ENCODE measurements at regions not wholly inside any gene's neighbourhood (a gene's known extent, or its start where the extent isn't known, plus 50 kb on each side); places are given as distances from the start of the nearest gene placed in this dataset.

DNA sequence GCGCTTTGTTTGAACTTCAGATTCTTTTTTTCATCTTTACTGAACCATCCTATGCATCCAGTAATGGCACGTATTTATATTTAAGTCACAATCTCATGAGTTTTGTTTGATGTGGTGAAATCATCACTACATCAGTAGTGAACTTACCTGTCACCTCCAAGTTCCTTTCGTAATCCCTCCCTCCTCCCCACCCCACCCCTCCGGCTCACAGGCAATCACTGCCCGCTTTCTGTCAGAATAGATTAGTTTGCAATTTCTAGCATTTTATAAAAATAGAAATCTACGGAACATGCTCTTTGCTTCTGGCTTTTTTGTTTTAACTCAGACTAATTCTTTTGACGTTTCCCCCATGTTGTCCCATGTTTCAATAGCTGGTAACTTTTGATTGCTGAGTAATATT lies 305.4 kb upstream of the IRX4 start:
- TF ChIP-seq REST (IDR thresholded peaks at IDR 0.05; ENCODE audit: borderline replicate concordance) (no peak), CTCF (IDR thresholded peaks at IDR 0.05; ENCODE audit: poor library complexity, severe bottlenecking) (no peak), EZH2 (IDR thresholded peaks at IDR 0.05; ENCODE audit: borderline replicate concordance, insufficient read depth, low read length, poor library complexity, severe bottlenecking) (no peak), RAD21 (conservative IDR thresholded peaks at IDR 0.05) (no peak), POLR2AphosphoS5 (IDR thresholded peaks at IDR 0.05) (no peak), SMC3 (conservative IDR thresholded peaks at IDR 0.05; ENCODE audit: poor library complexity) (no peak)

All from neural cell (in vitro differentiated cells).